RWPE1 (cell line): ENCODE measurements at regions not wholly inside any gene's neighbourhood (a gene's known extent, or its start where the extent isn't known, plus 50 kb on each side); places are given as distances from the start of the nearest gene placed in this dataset.

ENCODE experiments used
- CTCF ChIA-PET: fragments of 350-600 bp; sonication (Branson Sonifier 250); formaldehyde crosslinking; extraction: SDS; loops from one replicate; lab custom pipeline; 2021; lab: Yijun Ruan, JAX
- POLR2A ChIA-PET: fragments of 400-600 bp; formaldehyde crosslinking; extraction: SDS; loops from one replicate; lab custom pipeline; 2020; ENCODE audit warnings: antibody characterized with exemption; ENCODE audit not compliant: low non-redundant PET; lab: Yijun Ruan, JAX
- DNase-seq: peaks from one replicate; pipeline ENCODE4 v3.0.0; 2012; ENCODE audit warnings: low spot score
- H3K27ac ChIP-seq: fragments of 450-650 bp; 2 replicates; pipeline ENCODE4 v1.5.1; 2017
- TF ChIP-seq, protein P1 (sequence below): fragments of 450-650 bp; conservative IDR thresholded peaks from 2 replicates; pipeline ENCODE4 v1.5.1; 2017; ENCODE audit warnings: low read depth, mild to moderate bottlenecking

DNA sequence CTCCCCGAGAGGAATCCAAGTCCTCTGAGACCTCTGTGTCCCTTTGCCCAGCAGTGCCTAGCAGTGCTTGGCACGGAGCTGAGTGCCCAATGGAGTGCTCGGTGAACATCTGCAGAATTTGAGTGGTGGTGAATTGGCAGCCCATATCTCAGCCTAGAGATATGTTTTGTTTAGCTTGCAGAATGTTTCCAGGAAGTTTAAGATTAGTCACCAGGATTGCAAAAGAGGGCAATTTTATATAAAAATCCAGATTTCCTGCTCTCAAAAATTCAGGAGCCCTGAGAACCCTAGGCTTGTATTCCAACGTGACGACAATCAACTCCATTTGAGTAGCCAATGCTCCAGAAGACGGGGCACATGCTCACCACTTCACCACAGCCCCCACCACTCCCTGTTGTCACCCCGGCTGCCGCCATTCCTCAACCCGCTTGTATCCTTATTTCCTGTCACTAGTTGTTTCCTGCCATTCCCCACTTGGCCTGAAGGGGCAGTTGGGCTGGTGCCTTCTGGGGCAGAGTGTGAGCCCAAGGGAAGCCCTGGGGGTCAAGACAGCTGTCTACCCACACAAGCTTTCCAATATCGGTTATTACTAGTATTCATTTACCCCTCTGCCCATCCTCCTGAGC, 116.9 kb downstream of the EFNB1 start:
- ChIA-PET POLR2A (no interaction called here), CTCF (interaction anchor here (0.8 to 1.2 kb wide), 2 partner anchors 19 to 241 kb away, joined by 3 to 4 read pairs; no protein-coding TSS in a partner anchor)
- DNase-seq = peak; percentile 9
- TF ChIP-seq, protein P1, sequence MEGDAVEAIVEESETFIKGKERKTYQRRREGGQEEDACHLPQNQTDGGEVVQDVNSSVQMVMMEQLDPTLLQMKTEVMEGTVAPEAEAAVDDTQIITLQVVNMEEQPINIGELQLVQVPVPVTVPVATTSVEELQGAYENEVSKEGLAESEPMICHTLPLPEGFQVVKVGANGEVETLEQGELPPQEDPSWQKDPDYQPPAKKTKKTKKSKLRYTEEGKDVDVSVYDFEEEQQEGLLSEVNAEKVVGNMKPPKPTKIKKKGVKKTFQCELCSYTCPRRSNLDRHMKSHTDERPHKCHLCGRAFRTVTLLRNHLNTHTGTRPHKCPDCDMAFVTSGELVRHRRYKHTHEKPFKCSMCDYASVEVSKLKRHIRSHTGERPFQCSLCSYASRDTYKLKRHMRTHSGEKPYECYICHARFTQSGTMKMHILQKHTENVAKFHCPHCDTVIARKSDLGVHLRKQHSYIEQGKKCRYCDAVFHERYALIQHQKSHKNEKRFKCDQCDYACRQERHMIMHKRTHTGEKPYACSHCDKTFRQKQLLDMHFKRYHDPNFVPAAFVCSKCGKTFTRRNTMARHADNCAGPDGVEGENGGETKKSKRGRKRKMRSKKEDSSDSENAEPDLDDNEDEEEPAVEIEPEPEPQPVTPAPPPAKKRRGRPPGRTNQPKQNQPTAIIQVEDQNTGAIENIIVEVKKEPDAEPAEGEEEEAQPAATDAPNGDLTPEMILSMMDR = 0 out of 2 replicates have a peak, but pooled peaks have one; percentile 9
- H3K27ac ChIP-seq = peak overlapping the region; percentile 81

DNA sequence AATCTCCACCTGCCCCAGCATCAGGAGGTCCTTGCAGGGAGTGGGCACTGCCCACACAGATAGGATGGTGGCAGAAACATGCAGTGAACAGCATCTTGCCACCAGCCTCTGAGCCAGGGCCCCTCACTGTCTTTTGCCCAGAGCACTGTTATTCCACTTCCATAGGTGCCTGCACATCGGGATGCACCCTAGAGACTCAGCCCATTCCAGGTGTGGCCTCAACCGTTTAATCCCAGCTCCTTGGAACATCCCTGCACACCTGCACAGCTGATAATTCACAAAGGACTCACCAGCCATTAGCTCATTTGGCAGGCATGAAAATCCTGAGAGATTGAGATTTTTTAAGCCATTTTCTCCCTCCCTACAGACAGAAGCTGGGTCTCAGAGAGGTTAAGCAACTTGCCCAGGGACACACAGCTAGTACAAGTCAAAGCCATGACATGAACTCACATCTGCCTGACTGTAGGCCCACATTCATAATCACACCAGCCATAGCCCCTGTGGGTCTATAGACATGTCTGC, 116.3 kb downstream of the EFNB1 start:
- ChIA-PET CTCF (no interaction called here), POLR2A (no interaction called here)
- H3K27ac ChIP-seq = peak overlapping the region; percentile 81
- no peak for DNase-seq
- TF ChIP-seq, protein P1 = no peak

DNA sequence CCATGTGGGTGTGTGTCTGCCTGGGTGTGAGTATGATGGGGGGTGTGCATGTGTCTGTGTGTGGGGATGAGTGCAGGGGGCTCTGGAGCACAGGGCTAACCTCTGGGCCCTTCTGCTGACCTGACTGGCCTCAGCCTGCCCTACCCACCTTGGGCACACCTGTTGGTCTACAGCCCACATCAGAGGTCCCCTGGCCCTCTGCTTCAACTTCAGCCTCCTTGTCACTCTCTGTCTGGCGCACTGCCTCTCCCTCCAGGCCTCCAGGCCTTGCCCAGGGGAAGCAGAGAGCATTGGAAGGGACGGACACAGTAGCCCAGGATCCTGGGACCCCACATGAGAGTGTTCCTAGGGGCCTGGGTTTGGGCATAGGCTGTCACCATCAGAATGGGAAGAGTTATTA, 115.4 kb downstream of the EFNB1 start:
- DNase-seq = no peak
- peak overlapping the region; percentile 37; the same call in 1 of the 2 replicates for H3K27ac ChIP-seq
- ChIA-PET CTCF (no interaction called here), POLR2A (no interaction called here)
- TF ChIP-seq, protein P1 = no peak

DNA sequence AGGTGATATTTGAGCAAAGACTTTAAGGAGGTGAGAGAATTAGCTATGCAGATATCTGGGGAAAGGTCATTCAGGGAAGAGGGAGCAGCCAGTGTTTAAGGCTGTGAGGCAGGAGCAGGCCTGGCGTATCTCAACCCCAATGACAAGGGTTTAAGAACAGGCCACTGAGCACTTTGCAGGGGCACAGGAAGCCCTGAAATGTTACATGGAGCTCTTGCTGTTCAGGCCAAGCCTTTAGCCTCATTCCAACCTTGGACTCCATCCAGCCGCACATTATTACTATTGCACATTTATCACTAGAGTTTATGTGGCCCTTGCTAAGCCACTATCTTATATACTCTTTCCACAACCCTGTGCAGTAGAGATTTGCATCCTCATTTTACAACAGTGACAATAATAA, 114.0 kb downstream of the EFNB1 start:
- TF ChIP-seq, protein P1 = no peak

DNA sequence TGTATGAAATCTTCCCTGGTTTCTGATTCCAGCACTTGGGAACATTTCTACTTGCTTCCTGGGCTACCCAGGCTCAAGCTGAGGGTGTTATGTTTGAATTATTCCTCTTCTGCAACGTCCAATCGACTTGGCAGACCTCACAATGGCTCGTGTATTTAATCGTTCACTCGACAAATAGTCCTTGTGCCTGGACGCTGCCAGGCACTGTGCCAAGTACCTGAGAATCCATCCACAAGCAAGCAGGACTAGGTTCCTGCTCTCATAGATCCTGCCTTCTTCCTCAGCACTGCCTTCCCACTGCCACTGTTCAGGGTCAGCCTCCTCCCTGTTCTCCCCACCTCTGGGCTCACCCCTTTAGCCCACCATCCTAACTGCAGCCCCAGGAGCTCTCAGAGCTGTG, 113.3 kb downstream of the EFNB1 start:
- TF ChIP-seq, protein P1 = no peak
- CTCF ChIA-PET = no interaction called here
- no peak for DNase-seq
- POLR2A ChIA-PET = no interaction called here
- H3K27ac ChIP-seq = no peak overlapping the region

More for the DNA sequence above, 114.0 kb downstream of the EFNB1 start:
- no peak overlapping the region for H3K27ac ChIP-seq
- DNase-seq = no peak
- ChIA-PET CTCF (no interaction called here), POLR2A (no interaction called here)

DNA sequence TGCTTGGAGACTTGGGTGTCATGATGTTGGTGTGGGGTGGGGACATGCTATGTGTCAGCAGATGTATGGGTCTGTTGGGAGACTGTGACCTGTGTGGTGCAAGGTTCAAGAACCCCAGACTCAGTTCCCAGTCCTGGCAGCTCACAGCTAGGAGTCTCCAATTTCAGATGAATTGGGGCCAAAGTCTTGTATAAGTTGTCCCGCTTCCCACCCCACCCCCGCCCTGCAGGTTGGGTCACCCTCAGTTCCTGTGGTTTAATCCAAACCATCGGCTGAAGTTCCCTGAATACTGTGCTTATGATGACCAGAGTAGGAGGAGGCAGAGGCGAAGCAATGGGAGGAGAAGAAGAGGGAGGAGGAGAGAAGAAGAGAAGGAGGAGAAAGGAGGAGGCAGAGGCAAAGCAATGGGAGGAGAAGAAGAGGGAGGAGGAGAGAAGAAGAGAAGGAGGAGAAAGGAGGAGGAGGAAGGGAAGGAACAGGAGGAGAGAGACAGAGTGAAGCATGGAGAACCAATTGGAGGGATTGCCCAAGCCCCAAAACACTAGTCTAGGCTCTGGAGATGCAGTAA, 112.6 kb downstream of the EFNB1 start:
- TF ChIP-seq, protein P1 = no peak
- no peak overlapping the region for H3K27ac ChIP-seq
- POLR2A ChIA-PET = no interaction called here
- CTCF ChIA-PET = no interaction called here
- no peak for DNase-seq
